ENCODE measurements at regions not wholly inside any gene's neighbourhood (a gene's known extent, or its start where the extent isn't known, plus 50 kb on each side); places are given as distances from the start of the nearest gene placed in this dataset.

DNA sequence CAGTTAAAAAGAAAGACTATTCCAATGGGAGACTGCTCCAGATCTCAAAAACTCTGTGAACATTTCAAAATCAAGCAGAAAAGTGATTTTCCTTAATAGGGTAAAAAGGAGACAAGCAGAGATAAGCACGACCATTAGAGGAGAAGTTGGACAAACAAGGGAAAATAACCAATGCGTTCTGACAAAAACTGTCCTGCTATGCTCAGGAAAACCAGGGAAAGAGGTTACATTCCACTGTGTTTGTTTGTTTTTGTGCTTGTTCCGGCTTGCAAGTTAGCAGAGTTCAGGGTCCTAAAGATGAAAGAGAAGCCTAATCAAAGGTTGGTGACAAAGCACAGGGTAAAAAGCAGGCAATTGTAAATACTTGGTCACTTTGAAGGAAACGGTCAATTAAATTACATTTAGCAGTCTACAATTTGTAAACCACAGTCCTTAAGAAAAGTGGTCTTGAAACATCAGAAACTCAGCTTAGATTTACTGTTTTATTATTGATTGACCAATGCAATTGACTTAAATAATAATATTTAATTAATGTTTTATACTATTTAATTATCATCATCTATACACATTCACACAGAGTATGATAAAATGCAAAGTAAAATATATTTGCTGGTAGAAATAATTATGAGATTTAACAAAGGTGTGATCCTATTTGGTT lies 186.2 kb upstream of the CPXCR1 start:
- TF ChIP-seq, protein P1, sequence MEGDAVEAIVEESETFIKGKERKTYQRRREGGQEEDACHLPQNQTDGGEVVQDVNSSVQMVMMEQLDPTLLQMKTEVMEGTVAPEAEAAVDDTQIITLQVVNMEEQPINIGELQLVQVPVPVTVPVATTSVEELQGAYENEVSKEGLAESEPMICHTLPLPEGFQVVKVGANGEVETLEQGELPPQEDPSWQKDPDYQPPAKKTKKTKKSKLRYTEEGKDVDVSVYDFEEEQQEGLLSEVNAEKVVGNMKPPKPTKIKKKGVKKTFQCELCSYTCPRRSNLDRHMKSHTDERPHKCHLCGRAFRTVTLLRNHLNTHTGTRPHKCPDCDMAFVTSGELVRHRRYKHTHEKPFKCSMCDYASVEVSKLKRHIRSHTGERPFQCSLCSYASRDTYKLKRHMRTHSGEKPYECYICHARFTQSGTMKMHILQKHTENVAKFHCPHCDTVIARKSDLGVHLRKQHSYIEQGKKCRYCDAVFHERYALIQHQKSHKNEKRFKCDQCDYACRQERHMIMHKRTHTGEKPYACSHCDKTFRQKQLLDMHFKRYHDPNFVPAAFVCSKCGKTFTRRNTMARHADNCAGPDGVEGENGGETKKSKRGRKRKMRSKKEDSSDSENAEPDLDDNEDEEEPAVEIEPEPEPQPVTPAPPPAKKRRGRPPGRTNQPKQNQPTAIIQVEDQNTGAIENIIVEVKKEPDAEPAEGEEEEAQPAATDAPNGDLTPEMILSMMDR (conservative IDR thresholded peaks at IDR 0.05; ENCODE audit: low read length) = no peak
- TF ChIP-seq EZH2phosphoT487 (IDR thresholded peaks at IDR 0.05; ENCODE audit: borderline replicate concordance) = no peak

Data from Loucy (cell line).